Coronary artery (tissue), 2 donors: ENCODE measurements at regions not wholly inside any gene's neighbourhood (a gene's known extent, or its start where the extent isn't known, plus 50 kb on each side); places are given as distances from the start of the nearest gene placed in this dataset.
"Not testable (repeated sequence)": the region's sequence is repeated elsewhere in the genome, so short reads cannot be mapped to it uniquely, and the experiment has no call there.

Experiments
- DNase-seq: peaks from one replicate; pipeline ENCODE4 v3.0.0-alpha.2; 2017; ENCODE audit warnings: low spot score
- H3K27ac ChIP-seq, 2 donors: fragments of 200-600 bp; sonication (generic); one replicate each; pipeline ENCODE4 v1.5.1; 2016 to 2019
- H3K4me3 ChIP-seq: fragments of 200-600 bp; sonication (generic); 2 replicates; pipeline ENCODE4 v1.5.1; 2016; ENCODE audit warnings: mild to moderate bottlenecking, moderate library complexity
- CTCF ChIP-seq: fragments of 200-600 bp; sonication (generic); IDR thresholded peaks from one replicate; pipeline ENCODE4 v1.5.1; 2019; ENCODE audit warnings: antibody characterized with exemption

GRCh38 chr6:28664870-28665396, 139.3 kb downstream of the GPX5 start:
- DNase-seq: no peak
- Histone ChIP-seq H3K4me3 (no peak overlapping the region), H3K27ac (no peak overlapping the region)
- no peak for TF ChIP-seq CTCF

- H3K4me3 ChIP-seq: no peak overlapping the region
- H3K27ac ChIP-seq: no peak overlapping the region
- TF ChIP-seq CTCF: no peak
- no peak for DNase-seq
Observed at GRCh38 chr6:28673417-28673786, 147.7 kb downstream of the GPX5 start.

GRCh38 chr6:28673787-28674671, 148.3 kb downstream of the GPX5 start:
- no peak for DNase-seq
- H3K4me3 ChIP-seq: peak overlapping the region; percentile 45
- TF ChIP-seq CTCF: no peak
- H3K27ac ChIP-seq: no peak overlapping the region

GRCh38 chr6:28675600-28675999, 149.9 kb downstream of the GPX5 start:
- TF ChIP-seq CTCF: no peak
- Histone ChIP-seq H3K4me3 (no peak overlapping the region), H3K27ac (no peak overlapping the region)
- no peak for DNase-seq

GRCh38 chr6:28682542-28682941, 156.9 kb downstream of the GPX5 start:
- Histone ChIP-seq H3K27ac (no peak overlapping the region), H3K4me3 (no peak overlapping the region)
- no peak for TF ChIP-seq CTCF
- no peak for DNase-seq

- H3K27ac ChIP-seq: not testable (repeated sequence)
Observed at GRCh38 chr6:28682956-28683685, 157.4 kb downstream of the GPX5 start.

GRCh38 chr6:28683945-28684538, 158.4 kb downstream of the GPX5 start:
- no peak for TF ChIP-seq CTCF
- Histone ChIP-seq H3K27ac (no peak overlapping the region), H3K4me3 (no peak overlapping the region)
- no peak for DNase-seq

More at GRCh38 chr6:28682956-28683685, 157.4 kb downstream of the GPX5 start:
- DNase-seq, H3K4me3 ChIP-seq: not testable (repeated sequence)

GRCh38 chr6:28685960-28686359, 160.3 kb downstream of the GPX5 start:
- DNase-seq, H3K4me3 ChIP-seq, H3K27ac ChIP-seq: not testable (repeated sequence)
